ENCODE measurements at regions not wholly inside any gene's neighbourhood (a gene's known extent, or its start where the extent isn't known, plus 50 kb on each side); places are given as distances from the start of the nearest gene placed in this dataset.
"Not testable (repeated sequence)": the region's sequence is repeated elsewhere in the genome, so short reads cannot be mapped to it uniquely, and the experiment has no call there.

DNA sequence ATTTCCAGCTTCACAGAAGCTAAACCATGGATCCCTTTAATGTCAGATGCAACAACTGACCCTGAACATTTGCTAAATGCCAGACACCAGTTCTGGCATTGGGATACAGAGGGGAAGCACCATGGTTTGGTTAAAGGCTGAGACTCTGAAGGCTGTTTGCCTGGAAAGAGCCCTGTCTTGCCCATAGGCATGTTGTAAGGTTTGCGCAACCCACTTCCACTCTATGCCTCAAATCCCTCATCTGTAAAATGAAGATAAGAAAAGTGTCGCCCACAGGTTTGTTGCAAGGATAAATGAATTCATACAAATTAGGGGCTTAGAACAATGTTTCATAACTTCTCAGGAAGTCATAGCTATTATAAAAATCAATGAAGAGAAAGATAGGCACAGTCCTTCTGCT lies 380.9 kb upstream of the GYPC start:
- no peak overlapping the region for H3K9ac ChIP-seq (ENCODE audit: low read length)
- H3K9me3 ChIP-seq (replicated peaks; ENCODE audit: insufficient read depth, low read length): no peaks in the 10 kb centered on the region
- no peak overlapping the region for H3K27ac ChIP-seq (ENCODE audit: low read length)
- H3F3A ChIP-seq (ENCODE audit: insufficient read depth, low read length): no peaks in the 10 kb centered on the region
- no peak overlapping the region for H3K4me3 ChIP-seq (ENCODE audit: low read length)
- H3K79me2 ChIP-seq (ENCODE audit: low read length): no peaks in the 10 kb centered on the region
- TF ChIP-seq EZH2 (optimal IDR thresholded peaks at IDR 0.05; ENCODE audit: low read depth, low read length) (no peak), EZH2phosphoT487 (IDR thresholded peaks at IDR 0.05; ENCODE audit: low read length) (no peak)
- TF ChIP-seq, protein P1, sequence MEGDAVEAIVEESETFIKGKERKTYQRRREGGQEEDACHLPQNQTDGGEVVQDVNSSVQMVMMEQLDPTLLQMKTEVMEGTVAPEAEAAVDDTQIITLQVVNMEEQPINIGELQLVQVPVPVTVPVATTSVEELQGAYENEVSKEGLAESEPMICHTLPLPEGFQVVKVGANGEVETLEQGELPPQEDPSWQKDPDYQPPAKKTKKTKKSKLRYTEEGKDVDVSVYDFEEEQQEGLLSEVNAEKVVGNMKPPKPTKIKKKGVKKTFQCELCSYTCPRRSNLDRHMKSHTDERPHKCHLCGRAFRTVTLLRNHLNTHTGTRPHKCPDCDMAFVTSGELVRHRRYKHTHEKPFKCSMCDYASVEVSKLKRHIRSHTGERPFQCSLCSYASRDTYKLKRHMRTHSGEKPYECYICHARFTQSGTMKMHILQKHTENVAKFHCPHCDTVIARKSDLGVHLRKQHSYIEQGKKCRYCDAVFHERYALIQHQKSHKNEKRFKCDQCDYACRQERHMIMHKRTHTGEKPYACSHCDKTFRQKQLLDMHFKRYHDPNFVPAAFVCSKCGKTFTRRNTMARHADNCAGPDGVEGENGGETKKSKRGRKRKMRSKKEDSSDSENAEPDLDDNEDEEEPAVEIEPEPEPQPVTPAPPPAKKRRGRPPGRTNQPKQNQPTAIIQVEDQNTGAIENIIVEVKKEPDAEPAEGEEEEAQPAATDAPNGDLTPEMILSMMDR (IDR thresholded peaks at IDR 0.05; ENCODE audit: low read length): no peak
- H3K36me3 ChIP-seq (replicated peaks; ENCODE audit: insufficient read depth, low read length): no peaks in the 10 kb centered on the region
- no peak overlapping the region for H2AFZ ChIP-seq (ENCODE audit: low read length)
- H3K4me1 ChIP-seq (ENCODE audit: low read length): 0 out of 2 replicates have a peak, but pooled peaks cover 2% of the 10 kb centered on the region
- H3K9me2 ChIP-seq (replicated peaks; ENCODE audit: insufficient read depth, low read length): no peaks in the 10 kb centered on the region
- DNase-seq: no peak
- no peaks in the 10 kb centered on the region for H3K27me3 ChIP-seq (replicated peaks; ENCODE audit: insufficient read depth, low read length)
- no peak overlapping the region for H3K4me2 ChIP-seq (ENCODE audit: low read depth, low read length)
- no peaks in the 10 kb centered on the region for H4K20me1 ChIP-seq (ENCODE audit: insufficient read depth, low read length)

DNA sequence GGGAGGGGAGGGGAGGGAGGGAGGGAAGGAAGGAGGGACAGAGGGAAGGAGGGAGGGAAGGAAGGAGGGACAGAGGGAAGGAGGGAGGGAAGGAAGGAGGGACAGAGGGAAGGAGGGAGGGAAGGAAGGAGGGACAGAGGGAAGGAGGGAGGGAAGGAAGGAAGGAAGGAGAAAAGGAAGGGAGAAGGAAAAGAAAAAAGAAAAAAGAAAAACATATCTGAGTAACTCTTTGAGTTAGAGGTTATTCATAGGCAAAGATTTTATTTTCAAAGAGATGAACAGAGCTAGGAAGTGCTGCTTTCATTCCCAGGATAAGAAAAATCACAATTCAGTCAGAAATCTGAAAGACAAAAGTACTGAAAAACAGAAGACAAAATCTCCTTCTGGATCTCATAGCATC lies 379.7 kb upstream of the GYPC start:
- H2AFZ ChIP-seq (ENCODE audit: low read length); H3K27me3 ChIP-seq (replicated peaks; ENCODE audit: insufficient read depth, low read length); H3K9me2 ChIP-seq (replicated peaks; ENCODE audit: insufficient read depth, low read length); H3K9me3 ChIP-seq (replicated peaks; ENCODE audit: insufficient read depth, low read length); H4K20me1 ChIP-seq (ENCODE audit: insufficient read depth, low read length); H3K27ac ChIP-seq (ENCODE audit: low read length); DNase-seq; H3K79me2 ChIP-seq (ENCODE audit: low read length); H3K4me2 ChIP-seq (ENCODE audit: low read depth, low read length); H3K4me1 ChIP-seq (ENCODE audit: low read length); H3K9ac ChIP-seq (ENCODE audit: low read length); H3F3A ChIP-seq (ENCODE audit: insufficient read depth, low read length); H3K4me3 ChIP-seq (ENCODE audit: low read length); H3K36me3 ChIP-seq (replicated peaks; ENCODE audit: insufficient read depth, low read length): not testable (repeated sequence)

DNA sequence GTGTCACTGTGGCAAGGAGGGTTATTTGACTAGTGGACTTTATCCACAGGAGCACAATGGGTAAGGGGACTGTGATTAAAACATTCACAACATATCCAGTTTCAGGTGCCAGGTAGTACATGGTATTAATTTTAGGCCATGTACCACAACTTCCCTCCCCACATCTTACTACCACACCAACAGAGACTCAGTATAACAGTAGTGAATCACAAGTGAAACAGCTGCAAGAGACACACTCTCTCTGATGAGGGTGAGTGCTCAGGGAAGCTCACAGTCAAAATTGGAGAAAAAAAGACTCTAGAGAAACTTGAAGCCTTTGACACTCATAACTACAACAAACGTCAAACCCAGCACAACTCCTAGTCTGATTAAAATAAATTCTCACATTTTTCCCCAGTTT lies 367.6 kb upstream of the GYPC start:
- Histone ChIP-seq H3K9me2 (replicated peaks; ENCODE audit: insufficient read depth, low read length) (no peaks in the 10 kb centered on the region), H3K27me3 (replicated peaks; ENCODE audit: insufficient read depth, low read length) (no peaks in the 10 kb centered on the region), H3F3A (ENCODE audit: insufficient read depth, low read length) (no peaks in the 10 kb centered on the region), H3K36me3 (replicated peaks; ENCODE audit: insufficient read depth, low read length) (no peaks in the 10 kb centered on the region), H3K27ac (ENCODE audit: low read length) (no peak overlapping the region), H3K9me3 (replicated peaks; ENCODE audit: insufficient read depth, low read length) (no peaks in the 10 kb centered on the region), H3K4me2 (ENCODE audit: low read depth, low read length) (no peak overlapping the region), H3K79me2 (ENCODE audit: low read length) (no peaks in the 10 kb centered on the region), H4K20me1 (ENCODE audit: insufficient read depth, low read length) (no peaks in the 10 kb centered on the region), H2AFZ (ENCODE audit: low read length) (no peak overlapping the region), H3K4me1 (ENCODE audit: low read length) (no peaks in the 10 kb centered on the region), H3K9ac (ENCODE audit: low read length) (no peak overlapping the region), H3K4me3 (ENCODE audit: low read length) (no peak overlapping the region)
- no peak for DNase-seq
- TF ChIP-seq, protein P1 (IDR thresholded peaks at IDR 0.05; ENCODE audit: low read length): no peak
- no peak for TF ChIP-seq EZH2 (optimal IDR thresholded peaks at IDR 0.05; ENCODE audit: low read depth, low read length)
- TF ChIP-seq EZH2phosphoT487 (IDR thresholded peaks at IDR 0.05; ENCODE audit: low read length): no peak

DNA sequence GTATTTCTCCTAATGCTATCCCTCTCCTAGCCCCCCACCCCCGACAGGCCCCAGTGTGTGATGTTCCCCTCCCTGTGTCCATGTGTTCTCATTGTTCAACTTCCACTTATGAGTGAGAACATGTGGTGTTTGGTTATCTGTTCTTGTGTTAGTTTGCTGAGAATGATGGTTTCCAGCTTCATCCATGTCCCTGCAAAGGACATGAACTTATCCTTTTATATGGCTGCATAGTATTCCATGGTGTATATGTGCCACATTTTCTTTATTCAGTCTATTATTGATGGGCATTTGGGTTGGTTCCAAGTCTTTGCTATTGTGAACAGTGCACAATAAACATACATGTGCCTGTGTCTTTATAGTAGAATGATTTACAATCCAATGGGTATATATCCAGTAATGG lies 362.0 kb upstream of the GYPC start:
- H3K9me2 ChIP-seq (replicated peaks; ENCODE audit: insufficient read depth, low read length); H3K4me2 ChIP-seq (ENCODE audit: low read depth, low read length); H2AFZ ChIP-seq (ENCODE audit: low read length); H3K27ac ChIP-seq (ENCODE audit: low read length); DNase-seq; H3K9ac ChIP-seq (ENCODE audit: low read length); H3K9me3 ChIP-seq (replicated peaks; ENCODE audit: insufficient read depth, low read length); H3K4me1 ChIP-seq (ENCODE audit: low read length); H3K27me3 ChIP-seq (replicated peaks; ENCODE audit: insufficient read depth, low read length); H3F3A ChIP-seq (ENCODE audit: insufficient read depth, low read length); H3K4me3 ChIP-seq (ENCODE audit: low read length); H3K79me2 ChIP-seq (ENCODE audit: low read length); H3K36me3 ChIP-seq (replicated peaks; ENCODE audit: insufficient read depth, low read length); H4K20me1 ChIP-seq (ENCODE audit: insufficient read depth, low read length): not testable (repeated sequence)
